Occipital lobe (tissue), 1 donor: ENCODE measurements at regions not wholly inside any gene's neighbourhood (a gene's known extent, or its start where the extent isn't known, plus 50 kb on each side); places are given as distances from the start of the nearest gene placed in this dataset.
"Not testable (repeated sequence)": the region's sequence is repeated elsewhere in the genome, so short reads cannot be mapped to it uniquely, and the experiment has no call there.

Experiments
- DNase-seq: peaks from one replicate; lab custom pipeline; 2025; lab: John Stamatoyannopoulos, UW

GRCh38 chr7:20839196-20839735 lies 52.6 kb upstream of the SP8 start:
- DNase-seq: no peak

- no peak for DNase-seq
These were observed 53.3 kb upstream of the SP8 start for GRCh38 chr7:20839987-20840386.

GRCh38 chr7:20846791-20847190 lies 60.1 kb upstream of the SP8 start:
- no peak for DNase-seq

- DNase-seq: peak; percentile 1
These were observed 72.3 kb upstream of the SP8 start for GRCh38 chr7:20858951-20859350.

GRCh38 chr7:20861468-20861867 lies 74.8 kb upstream of the SP8 start:
- no peak for DNase-seq

GRCh38 chr7:20862554-20862953 lies 75.9 kb upstream of the SP8 start:
- DNase-seq: no peak

GRCh38 chr7:20864221-20864620 lies 77.5 kb upstream of the SP8 start:
- DNase-seq: no peak

GRCh38 chr7:20865684-20866083 lies 79.0 kb upstream of the SP8 start:
- DNase-seq: no peak

- no peak for DNase-seq
These were observed 84.3 kb upstream of the SP8 start for GRCh38 chr7:20870977-20871376.

GRCh38 chr7:20892776-20893175 lies 106.1 kb upstream of the SP8 start:
- no peak for DNase-seq

- no peak for DNase-seq
These were observed 108.1 kb upstream of the SP8 start for GRCh38 chr7:20894806-20895205.

GRCh38 chr7:20895563-20895962 lies 108.9 kb upstream of the SP8 start:
- DNase-seq: no peak

GRCh38 chr7:20896996-20897395 lies 110.3 kb upstream of the SP8 start:
- no peak for DNase-seq

GRCh38 chr7:20906801-20907453 lies 120.2 kb upstream of the SP8 start:
- no peak for DNase-seq

- DNase-seq: no peak
These were observed 124.4 kb upstream of the SP8 start for GRCh38 chr7:20911081-20911480.

GRCh38 chr7:20913853-20914252 lies 127.2 kb upstream of the SP8 start:
- no peak for DNase-seq

- DNase-seq: no peak
These were observed 129.6 kb upstream of the SP8 start for GRCh38 chr7:20916311-20916710.

- DNase-seq: no peak
These were observed 130.9 kb upstream of the SP8 start for GRCh38 chr7:20917603-20918002.

GRCh38 chr7:20918156-20918555 lies 131.5 kb upstream of the SP8 start:
- no peak for DNase-seq

- DNase-seq: not testable (repeated sequence)
These were observed 140.5 kb upstream of the SP8 start for GRCh38 chr7:20927178-20927577.

GRCh38 chr7:20927976-20928375 lies 141.3 kb upstream of the SP8 start:
- DNase-seq: no peak

- no peak for DNase-seq
These were observed 142.5 kb upstream of the SP8 start for GRCh38 chr7:20929199-20929598.

GRCh38 chr7:20931739-20932138 lies 145.1 kb upstream of the SP8 start:
- DNase-seq: no peak
